HG03139 (cell line): ENCODE measurements at regions not wholly inside any gene's neighbourhood (a gene's known extent, or its start where the extent isn't known, plus 50 kb on each side); places are given as distances from the start of the nearest gene placed in this dataset.

ENCODE experiments used
- ATAC-seq: cut with Tn5 transposase; IDR thresholded peaks from one replicate; pipeline ENCODE4 v1.9.1; 2021; ENCODE audit not compliant: unreplicated experiment

GRCh38 chr6:87860902-87861301, 158.9 kb upstream of the AKIRIN2 start:
- ATAC-seq = no peak

- ATAC-seq = no peak
These were observed 156.4 kb upstream of the AKIRIN2 start for GRCh38 chr6:87858440-87858839.

GRCh38 chr6:87851674-87852299, 149.8 kb upstream of the AKIRIN2 start:
- ATAC-seq = no peak

GRCh38 chr6:87848616-87849015, 146.6 kb upstream of the AKIRIN2 start:
- ATAC-seq = no peak

GRCh38 chr6:87847830-87848210, 145.8 kb upstream of the AKIRIN2 start:
- ATAC-seq = no peak

GRCh38 chr6:87847135-87847829, 145.2 kb upstream of the AKIRIN2 start:
- ATAC-seq = no peak

GRCh38 chr6:87846434-87846833, 144.4 kb upstream of the AKIRIN2 start:
- ATAC-seq = no peak

- ATAC-seq = no peak
These were observed 138.3 kb upstream of the AKIRIN2 start for GRCh38 chr6:87840324-87840723.

- ATAC-seq = no peak
These were observed 135.8 kb upstream of the AKIRIN2 start for GRCh38 chr6:87837876-87838275.

GRCh38 chr6:87837444-87837843, 135.4 kb upstream of the AKIRIN2 start:
- no peak for ATAC-seq

- no peak for ATAC-seq
These were observed 130.2 kb upstream of the AKIRIN2 start for GRCh38 chr6:87832025-87832825.

GRCh38 chr6:87830907-87831306, 128.9 kb upstream of the AKIRIN2 start:
- no peak for ATAC-seq

GRCh38 chr6:87829622-87830121, 127.6 kb upstream of the AKIRIN2 start:
- ATAC-seq = no peak

GRCh38 chr6:87828044-87828443, 126.0 kb upstream of the AKIRIN2 start:
- ATAC-seq = no peak

- ATAC-seq = no peak
These were observed 125.3 kb upstream of the AKIRIN2 start for GRCh38 chr6:87827346-87827745.

GRCh38 chr6:87826424-87826823, 124.4 kb upstream of the AKIRIN2 start:
- ATAC-seq = no peak

- ATAC-seq = no peak
These were observed 123.8 kb upstream of the AKIRIN2 start for GRCh38 chr6:87825821-87826221.

- no peak for ATAC-seq
These were observed 123.0 kb upstream of the AKIRIN2 start for GRCh38 chr6:87824958-87825491.

- no peak for ATAC-seq
These were observed 120.0 kb upstream of the AKIRIN2 start for GRCh38 chr6:87822011-87822410.

- ATAC-seq = no peak
These were observed 118.4 kb upstream of the AKIRIN2 start for GRCh38 chr6:87820343-87820984.

GRCh38 chr6:87817183-87817582, 115.2 kb upstream of the AKIRIN2 start:
- ATAC-seq = no peak
